Esophagus squamous epithelium (tissue), 5 donors: ENCODE measurements at regions not wholly inside any gene's neighbourhood (a gene's known extent, or its start where the extent isn't known, plus 50 kb on each side); places are given as distances from the start of the nearest gene placed in this dataset.

Source experiments
- DNase-seq: peaks from one replicate; lab custom pipeline; 2025; lab: John Stamatoyannopoulos, UW
- H3K27ac ChIP-seq, 4 donors: fragments of 200-600 bp; sonication (generic); one replicate each; pipeline ENCODE4 v1.5.1; 2016 to 2019; ENCODE audit warnings: mild to moderate bottlenecking in 1 of 4
- H3K27me3 ChIP-seq, 4 donors: fragments of 200-600 bp; sonication (generic); 1 replicate in 3 of 4; 2 replicates in 1 of 4; pipeline versions ENCODE4 v1.5.1 to v1.6.0; 2017 to 2021; ENCODE audit warnings: antibody characterized with exemption in 1 of 4
- H3K36me3 ChIP-seq, 3 donors: fragments of 200-600 bp; sonication (generic); one replicate each; pipeline ENCODE4 v1.5.1; 2016 to 2019
- H3K4me1 ChIP-seq, 3 donors: fragments of 200-600 bp; sonication (generic); one replicate each; pipeline ENCODE4 v1.5.1; 2017 to 2019
- H3K4me3 ChIP-seq, 4 donors: fragments of 200-600 bp; sonication (generic); 1 replicate in 3 of 4; 2 replicates in 1 of 4; pipeline ENCODE4 v1.5.1; 2016 to 2019; ENCODE audit warnings: mild to moderate bottlenecking in 2 of 4, moderate library complexity in 1 of 4
- H3K9me3 ChIP-seq, 3 donors: fragments of 200-600 bp; sonication (generic); one replicate each; pipeline ENCODE4 v1.5.1; 2016 to 2019
- POLR2A ChIP-seq, 4 donors: fragments of 450-650 bp; IDR thresholded peaks; one replicate each; pipeline ENCODE4 v1.6.1; 2017; ENCODE audit warnings: antibody characterized with exemption in 4 of 4, mild to moderate bottlenecking in 4 of 4, moderate library complexity in 3 of 4
- WGBS, 2 donors: methylation state at CpG; one replicate each; pipeline ENCODE4 v1.1.5; 2018; 5-methylcytosine and 5-hydroxymethylcytosine counted together
- intact Hi-C: fragments of 100-400 bp; cut with DNase I; formaldehyde crosslinking; loops from one replicate; pipeline ENCODE4 v1.15.0; 2022
- TF ChIP-seq, protein P1 (sequence below), 6 experiments: fragments of 450-650 bp in 4 of 6; fragments of 200-600 bp in 2 of 6; sonication (generic) in 2 of 6; IDR thresholded peaks; one replicate each; pipeline ENCODE4 v1.5.1; 2016 to 2019; ENCODE audit warnings: antibody characterized with exemption in 6 of 6, mild to moderate bottlenecking in 4 of 6, moderate library complexity in 4 of 6
- donor health status: DM: yes; HTN: yes; CAD: no.

DNA sequence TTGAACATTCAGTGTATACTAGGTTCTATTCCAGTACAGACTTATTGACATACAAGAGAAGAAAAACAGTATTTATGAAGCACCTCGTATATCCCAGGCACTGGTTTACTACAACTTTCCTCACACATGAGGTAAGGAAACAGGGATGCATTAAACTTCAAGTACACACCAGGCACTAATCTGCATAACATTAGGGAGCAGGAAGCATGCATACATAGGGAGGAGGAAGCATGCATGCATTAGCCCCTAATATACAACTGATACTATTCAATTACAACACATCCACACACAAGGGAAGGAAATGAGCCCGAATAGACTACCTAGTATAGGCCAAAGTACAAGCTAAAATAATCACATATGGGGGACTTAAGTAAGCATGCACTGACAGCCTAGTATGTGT, 525.3 kb downstream of the SUCLG1 start:
- WGBS, 2 donors = 28 to 32% methylated on average over 2 of the region's 2 CpGs
- H3K9me3 ChIP-seq = no peaks in the 10 kb centered on the region
- DNase-seq = no peak
- no peak overlapping the region for H3K4me3 ChIP-seq
- intact Hi-C loops = no loop called here
- no peaks in the 10 kb centered on the region for H3K36me3 ChIP-seq
- H3K27me3 ChIP-seq = no peaks in the 10 kb centered on the region
- no peaks in the 10 kb centered on the region for H3K4me1 ChIP-seq
- H3K27ac ChIP-seq = no peak overlapping the region
- TF ChIP-seq POLR2A (IDR thresholded peaks at IDR 0.05) = no peak
- TF ChIP-seq, protein P1, sequence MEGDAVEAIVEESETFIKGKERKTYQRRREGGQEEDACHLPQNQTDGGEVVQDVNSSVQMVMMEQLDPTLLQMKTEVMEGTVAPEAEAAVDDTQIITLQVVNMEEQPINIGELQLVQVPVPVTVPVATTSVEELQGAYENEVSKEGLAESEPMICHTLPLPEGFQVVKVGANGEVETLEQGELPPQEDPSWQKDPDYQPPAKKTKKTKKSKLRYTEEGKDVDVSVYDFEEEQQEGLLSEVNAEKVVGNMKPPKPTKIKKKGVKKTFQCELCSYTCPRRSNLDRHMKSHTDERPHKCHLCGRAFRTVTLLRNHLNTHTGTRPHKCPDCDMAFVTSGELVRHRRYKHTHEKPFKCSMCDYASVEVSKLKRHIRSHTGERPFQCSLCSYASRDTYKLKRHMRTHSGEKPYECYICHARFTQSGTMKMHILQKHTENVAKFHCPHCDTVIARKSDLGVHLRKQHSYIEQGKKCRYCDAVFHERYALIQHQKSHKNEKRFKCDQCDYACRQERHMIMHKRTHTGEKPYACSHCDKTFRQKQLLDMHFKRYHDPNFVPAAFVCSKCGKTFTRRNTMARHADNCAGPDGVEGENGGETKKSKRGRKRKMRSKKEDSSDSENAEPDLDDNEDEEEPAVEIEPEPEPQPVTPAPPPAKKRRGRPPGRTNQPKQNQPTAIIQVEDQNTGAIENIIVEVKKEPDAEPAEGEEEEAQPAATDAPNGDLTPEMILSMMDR (IDR thresholded peaks at IDR 0.05) = no peak

DNA sequence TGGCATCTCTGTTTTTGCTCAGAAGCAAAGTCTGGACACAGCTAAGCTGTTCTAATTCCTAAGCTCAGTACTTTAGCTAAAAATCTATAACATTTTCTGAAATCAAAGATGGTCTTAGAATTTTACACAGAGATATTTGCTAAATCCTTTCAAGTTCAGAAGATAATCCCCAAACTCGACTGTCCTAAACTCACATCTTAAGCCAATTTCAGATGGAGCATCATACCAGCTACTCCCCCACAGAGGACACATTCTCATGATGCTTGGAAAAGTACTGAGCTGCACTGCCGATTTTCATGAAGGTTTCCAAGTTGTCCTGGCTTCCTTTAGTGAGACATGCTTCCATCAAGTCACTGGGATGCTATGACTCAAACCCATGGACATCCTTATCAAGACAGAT, 535.5 kb downstream of the SUCLG1 start:
- intact Hi-C loops = no loop called here
- no peak overlapping the region for H3K4me3 ChIP-seq
- WGBS, 2 donors = 65 to 79% methylated on average over 2 of the region's 2 CpGs
- TF ChIP-seq POLR2A (IDR thresholded peaks at IDR 0.05) = no peak
- TF ChIP-seq, protein P1 (IDR thresholded peaks at IDR 0.05) = no peak
- no peaks in the 10 kb centered on the region for H3K4me1 ChIP-seq
- H3K9me3 ChIP-seq = no peaks in the 10 kb centered on the region
- H3K27me3 ChIP-seq = no peaks in the 10 kb centered on the region
- no peaks in the 10 kb centered on the region for H3K36me3 ChIP-seq
- no peak overlapping the region for H3K27ac ChIP-seq
- DNase-seq = no peak

DNA sequence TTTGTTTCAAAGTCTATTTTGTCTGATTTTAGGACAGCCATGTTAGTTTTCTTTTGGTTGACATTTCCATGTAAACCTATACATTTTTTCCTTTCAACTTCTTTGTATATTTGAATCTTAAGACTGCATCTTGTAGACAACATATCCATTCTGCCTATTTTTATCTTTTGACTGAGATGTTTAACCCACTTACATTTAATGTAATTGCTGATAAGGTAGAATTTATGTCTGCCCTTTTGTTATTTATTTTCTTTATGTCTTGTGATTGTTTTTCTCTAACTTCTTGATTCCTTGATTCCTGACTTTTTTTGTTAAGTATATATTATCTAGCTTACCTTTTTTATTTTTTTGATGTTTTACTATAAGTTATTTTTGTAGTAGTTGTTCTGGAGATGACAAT, 542.5 kb downstream of the SUCLG1 start:
- Histone ChIP-seq H3K4me3 (no peak overlapping the region), H3K27ac (no peak overlapping the region), H3K9me3 (no peaks in the 10 kb centered on the region), H3K36me3 (no peaks in the 10 kb centered on the region), H3K27me3 (no peaks in the 10 kb centered on the region), H3K4me1 (no peaks in the 10 kb centered on the region)
- no peak for TF ChIP-seq POLR2A (IDR thresholded peaks at IDR 0.05)
- TF ChIP-seq, protein P1 (IDR thresholded peaks at IDR 0.05) = no peak
- intact Hi-C loops = no loop called here
- no peak for DNase-seq

DNA sequence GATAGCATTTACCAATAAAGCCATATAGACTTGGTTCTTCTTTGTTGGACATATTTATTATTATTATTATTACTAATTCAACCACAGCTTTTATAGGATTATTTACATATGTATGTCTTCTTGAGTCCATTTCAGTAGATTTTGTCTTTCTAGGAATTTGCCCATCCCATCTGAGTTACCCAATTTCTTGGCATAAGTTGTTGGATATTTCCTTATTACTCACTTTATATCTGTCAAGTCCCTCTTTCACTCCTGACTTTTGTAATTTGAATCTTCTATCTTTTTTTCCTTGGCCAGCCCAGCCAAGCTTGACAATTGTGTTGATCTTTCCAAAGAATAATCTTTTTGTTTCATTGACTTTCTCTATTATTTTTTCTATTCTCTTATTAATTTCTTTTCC, 543.7 kb downstream of the SUCLG1 start:
- intact Hi-C loops = no loop called here
- no peak overlapping the region for H3K4me3 ChIP-seq
- H3K4me1 ChIP-seq = no peaks in the 10 kb centered on the region
- H3K27me3 ChIP-seq = no peaks in the 10 kb centered on the region
- no peak for DNase-seq
- no peaks in the 10 kb centered on the region for H3K36me3 ChIP-seq
- no peaks in the 10 kb centered on the region for H3K9me3 ChIP-seq
- H3K27ac ChIP-seq = no peak overlapping the region
- TF ChIP-seq POLR2A (IDR thresholded peaks at IDR 0.05) = no peak
- TF ChIP-seq, protein P1 (IDR thresholded peaks at IDR 0.05) = no peak

DNA sequence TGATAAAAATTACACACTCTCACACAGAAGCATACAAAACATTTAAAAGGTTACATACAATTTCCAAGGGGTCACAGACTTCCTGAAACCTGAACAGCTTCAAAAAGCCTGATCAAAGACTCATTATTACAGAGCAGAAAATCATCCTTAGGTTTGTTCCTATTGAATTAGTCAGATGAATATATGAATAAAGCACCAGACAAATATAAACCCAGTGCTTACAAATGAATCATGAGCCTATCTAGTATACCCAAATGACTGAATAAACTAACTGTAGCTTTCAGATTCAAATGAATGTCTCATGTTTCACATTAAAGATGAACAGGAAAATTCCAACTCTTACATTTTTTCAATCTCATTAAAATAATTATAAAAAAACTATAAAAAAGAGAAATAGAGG, 550.3 kb downstream of the SUCLG1 start:
- intact Hi-C loops = no loop called here
- H3K36me3 ChIP-seq = no peaks in the 10 kb centered on the region
- TF ChIP-seq POLR2A (IDR thresholded peaks at IDR 0.05) = no peak
- TF ChIP-seq, protein P1 (IDR thresholded peaks at IDR 0.05) = no peak
- DNase-seq = no peak
- no peaks in the 10 kb centered on the region for H3K4me1 ChIP-seq
- H3K27me3 ChIP-seq = no peaks in the 10 kb centered on the region
- H3K27ac ChIP-seq = no peak overlapping the region
- H3K9me3 ChIP-seq = no peaks in the 10 kb centered on the region
- H3K4me3 ChIP-seq = no peak overlapping the region
